ENCODE measurements at regions not wholly inside any gene's neighbourhood (a gene's known extent, or its start where the extent isn't known, plus 50 kb on each side); places are given as distances from the start of the nearest gene placed in this dataset.

DNA sequence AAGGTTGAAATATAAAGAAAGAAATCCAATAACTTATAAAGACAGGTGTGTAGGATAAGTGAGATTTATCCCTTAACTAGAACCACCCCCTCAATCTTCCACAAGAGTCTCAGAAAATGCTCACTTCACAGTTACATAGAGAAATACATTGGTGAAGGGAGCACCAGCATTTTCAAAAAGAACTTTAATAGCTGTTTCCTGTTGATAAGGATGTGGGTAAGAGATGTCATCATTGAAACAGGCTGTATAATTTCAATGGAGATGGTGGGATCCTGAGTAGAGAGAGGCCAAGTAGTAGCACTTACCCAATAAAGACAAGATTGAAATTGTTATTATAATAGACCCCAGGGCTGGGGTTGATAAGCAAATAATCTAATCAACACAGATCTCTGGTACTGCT is 162.2 kb upstream of the TACR1 start:
- H3K4me3 ChIP-seq (ENCODE audit: low read depth, low read length) = no peak overlapping the region
- DNase-seq (ENCODE audit: low read depth) = no peak
- TF ChIP-seq, protein P1, sequence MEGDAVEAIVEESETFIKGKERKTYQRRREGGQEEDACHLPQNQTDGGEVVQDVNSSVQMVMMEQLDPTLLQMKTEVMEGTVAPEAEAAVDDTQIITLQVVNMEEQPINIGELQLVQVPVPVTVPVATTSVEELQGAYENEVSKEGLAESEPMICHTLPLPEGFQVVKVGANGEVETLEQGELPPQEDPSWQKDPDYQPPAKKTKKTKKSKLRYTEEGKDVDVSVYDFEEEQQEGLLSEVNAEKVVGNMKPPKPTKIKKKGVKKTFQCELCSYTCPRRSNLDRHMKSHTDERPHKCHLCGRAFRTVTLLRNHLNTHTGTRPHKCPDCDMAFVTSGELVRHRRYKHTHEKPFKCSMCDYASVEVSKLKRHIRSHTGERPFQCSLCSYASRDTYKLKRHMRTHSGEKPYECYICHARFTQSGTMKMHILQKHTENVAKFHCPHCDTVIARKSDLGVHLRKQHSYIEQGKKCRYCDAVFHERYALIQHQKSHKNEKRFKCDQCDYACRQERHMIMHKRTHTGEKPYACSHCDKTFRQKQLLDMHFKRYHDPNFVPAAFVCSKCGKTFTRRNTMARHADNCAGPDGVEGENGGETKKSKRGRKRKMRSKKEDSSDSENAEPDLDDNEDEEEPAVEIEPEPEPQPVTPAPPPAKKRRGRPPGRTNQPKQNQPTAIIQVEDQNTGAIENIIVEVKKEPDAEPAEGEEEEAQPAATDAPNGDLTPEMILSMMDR (IDR thresholded peaks at IDR 0.05; ENCODE audit: insufficient read depth, low read depth, low read length, missing control alignments) = no peak

DNA sequence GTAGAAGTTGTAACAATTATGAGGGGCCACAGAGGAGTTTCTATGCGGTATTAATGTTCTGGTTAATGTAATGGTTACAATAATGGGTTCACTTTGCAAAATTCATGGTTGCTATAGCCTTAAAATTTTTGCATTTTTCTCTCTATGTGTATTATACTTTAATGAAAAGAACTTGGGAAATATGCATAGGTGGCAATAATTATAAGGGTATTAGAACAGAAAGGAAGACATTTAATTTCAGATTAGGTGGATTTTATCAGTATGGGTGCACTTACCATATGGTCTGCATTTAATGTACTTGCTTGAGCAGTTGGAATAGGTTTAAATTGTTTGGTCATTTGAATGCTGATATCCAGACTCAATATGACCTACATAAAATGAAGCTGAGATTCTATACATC is 161.6 kb upstream of the TACR1 start:
- TF ChIP-seq, protein P1 (IDR thresholded peaks at IDR 0.05; ENCODE audit: insufficient read depth, low read depth, low read length, missing control alignments) = no peak
- no peak for DNase-seq (ENCODE audit: low read depth)
- H3K4me3 ChIP-seq (ENCODE audit: low read depth, low read length) = no peak overlapping the region

DNA sequence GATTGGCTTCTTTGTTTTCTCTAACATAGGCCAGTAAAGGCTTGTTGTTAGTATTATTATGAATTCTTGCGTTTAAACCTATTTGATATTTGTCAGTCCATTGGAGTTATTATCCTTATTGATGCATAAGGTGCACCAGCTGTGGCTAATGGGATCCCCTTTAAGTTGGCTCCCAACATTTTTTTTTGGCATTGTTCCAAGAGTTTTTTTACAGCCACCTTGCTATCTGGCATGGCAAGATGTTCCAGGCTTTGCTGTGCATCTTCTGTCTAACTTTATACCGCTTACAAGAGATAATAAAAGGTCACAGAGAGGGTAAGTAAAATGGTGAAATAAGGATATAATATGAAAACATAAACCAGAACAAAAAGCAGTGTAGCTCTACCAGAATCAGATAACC is 157.5 kb upstream of the TACR1 start:
- TF ChIP-seq, protein P1 (IDR thresholded peaks at IDR 0.05; ENCODE audit: insufficient read depth, low read depth, low read length, missing control alignments) = no peak
- H3K4me3 ChIP-seq (ENCODE audit: low read depth, low read length) = no peak overlapping the region
- no peak for DNase-seq (ENCODE audit: low read depth)

DNA sequence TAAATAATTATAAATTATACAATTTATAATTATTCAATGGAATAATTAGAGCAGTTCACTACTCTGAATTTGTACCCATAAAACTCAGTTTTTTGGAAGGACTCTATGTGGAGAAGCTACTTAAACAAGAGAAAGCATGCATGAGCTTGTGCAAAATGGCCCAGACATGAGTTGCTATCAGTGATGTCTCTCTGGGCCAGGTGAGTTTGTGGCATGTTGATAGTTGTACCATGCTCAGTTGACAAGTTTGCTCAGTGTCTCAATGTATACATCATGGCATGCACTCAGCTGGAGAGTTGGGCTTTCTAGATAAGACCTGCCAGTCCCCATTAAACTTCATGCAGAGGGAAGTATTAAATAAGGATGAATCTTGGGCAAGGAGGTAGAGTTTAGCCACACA is 153.8 kb upstream of the TACR1 start:
- TF ChIP-seq, protein P1 (IDR thresholded peaks at IDR 0.05; ENCODE audit: insufficient read depth, low read depth, low read length, missing control alignments) = no peak
- H3K4me3 ChIP-seq (ENCODE audit: low read depth, low read length) = no peak overlapping the region
- no peak for DNase-seq (ENCODE audit: low read depth)

DNA sequence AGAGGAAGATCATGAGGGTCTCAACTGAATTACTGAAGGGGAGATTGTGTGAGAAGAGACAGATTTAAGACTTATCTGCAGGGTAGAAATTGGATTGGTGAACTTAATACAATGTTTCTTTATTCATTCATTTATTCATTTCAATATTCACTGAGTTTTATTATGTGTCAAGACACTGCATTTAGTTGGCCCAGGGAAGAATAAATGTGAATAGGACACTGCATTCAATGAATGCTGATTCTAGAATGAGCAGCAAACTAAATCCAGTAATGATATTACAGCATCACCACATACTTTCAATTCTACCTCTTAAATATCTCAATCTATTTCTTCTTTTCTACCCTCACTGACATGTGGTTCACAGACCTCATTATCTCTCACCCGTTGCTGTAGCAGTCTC is 149.0 kb upstream of the TACR1 start:
- no peak for DNase-seq (ENCODE audit: low read depth)
- no peak overlapping the region for H3K4me3 ChIP-seq (ENCODE audit: low read depth, low read length)
- TF ChIP-seq, protein P1 (IDR thresholded peaks at IDR 0.05; ENCODE audit: insufficient read depth, low read depth, low read length, missing control alignments) = no peak

DNA sequence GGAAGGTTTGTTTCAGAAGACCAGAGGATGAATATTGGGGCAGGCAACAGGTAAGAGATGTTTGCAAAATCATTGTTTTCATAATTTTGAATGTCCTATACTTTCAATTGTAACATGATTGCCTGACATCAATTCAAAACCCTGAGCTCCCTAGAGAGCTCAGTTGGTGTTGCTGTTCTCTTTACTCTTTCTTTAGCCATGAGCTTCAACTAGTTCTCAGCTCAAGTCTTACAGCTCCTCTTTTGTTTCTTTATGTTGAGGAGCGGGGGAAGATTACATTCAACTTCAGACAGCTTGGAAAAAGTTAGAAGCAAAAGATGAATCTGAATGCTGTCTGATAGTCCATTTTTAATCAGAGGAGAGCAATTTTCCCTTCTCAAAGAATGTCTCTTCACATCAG is 144.8 kb upstream of the TACR1 start:
- H3K4me3 ChIP-seq (ENCODE audit: low read depth, low read length) = no peak overlapping the region
- no peak for DNase-seq (ENCODE audit: low read depth)
- TF ChIP-seq, protein P1 (IDR thresholded peaks at IDR 0.05; ENCODE audit: insufficient read depth, low read depth, low read length, missing control alignments) = no peak

DNA sequence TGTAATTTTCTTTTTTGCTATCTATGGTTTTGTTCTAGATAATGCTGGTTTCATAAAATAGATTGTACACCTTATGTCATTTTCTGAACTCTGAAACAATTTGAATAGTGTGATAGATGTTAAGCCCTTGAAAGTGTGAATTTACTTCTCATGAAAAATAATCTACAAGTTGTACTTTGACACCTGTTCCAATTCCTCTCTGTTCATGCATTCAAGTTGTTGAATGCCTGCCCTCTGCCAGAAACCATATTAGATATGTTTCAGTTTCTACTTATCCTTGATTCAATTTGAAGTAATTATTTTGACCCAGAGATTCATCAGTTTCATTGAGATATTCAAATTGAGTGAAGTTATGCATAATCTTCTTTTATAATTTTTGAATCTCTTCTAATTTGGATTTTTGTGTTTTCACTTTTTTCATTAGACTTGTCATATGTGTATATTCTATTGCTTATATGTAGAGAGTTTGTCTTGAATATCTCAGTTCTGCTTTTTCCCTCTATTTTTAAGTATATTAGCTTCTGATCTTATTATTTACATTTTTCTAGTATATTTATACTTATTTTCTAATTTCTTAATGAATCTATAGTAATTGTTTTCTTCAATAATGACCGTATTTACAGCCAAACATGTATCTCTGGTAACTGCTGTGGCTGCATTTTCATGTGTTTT is 143.3 kb upstream of the TACR1 start:
- H3K4me3 ChIP-seq (ENCODE audit: low read depth, low read length) = no peak overlapping the region
- TF ChIP-seq, protein P1 (IDR thresholded peaks at IDR 0.05; ENCODE audit: insufficient read depth, low read depth, low read length, missing control alignments) = no peak
- peak; percentile 33 for DNase-seq (ENCODE audit: low read depth)
